Islet of Langerhans (tissue), 1 donor: ENCODE measurements at regions not wholly inside any gene's neighbourhood (a gene's known extent, or its start where the extent isn't known, plus 50 kb on each side); places are given as distances from the start of the nearest gene placed in this dataset.

Experiments
- FAIRE-seq: peaks from one replicate; lab custom pipeline; 2011; peaks lifted over from hg19 to GRCh38; lab: Jason Lieb, UNC

- no peak for FAIRE-seq
Observed at GRCh38 chr15:85311647-85312046, 68.8 kb upstream of the AKAP13 start.

- FAIRE-seq, result no peak
Observed at GRCh38 chr15:85312486-85312885, 67.9 kb upstream of the AKAP13 start.

DNA sequence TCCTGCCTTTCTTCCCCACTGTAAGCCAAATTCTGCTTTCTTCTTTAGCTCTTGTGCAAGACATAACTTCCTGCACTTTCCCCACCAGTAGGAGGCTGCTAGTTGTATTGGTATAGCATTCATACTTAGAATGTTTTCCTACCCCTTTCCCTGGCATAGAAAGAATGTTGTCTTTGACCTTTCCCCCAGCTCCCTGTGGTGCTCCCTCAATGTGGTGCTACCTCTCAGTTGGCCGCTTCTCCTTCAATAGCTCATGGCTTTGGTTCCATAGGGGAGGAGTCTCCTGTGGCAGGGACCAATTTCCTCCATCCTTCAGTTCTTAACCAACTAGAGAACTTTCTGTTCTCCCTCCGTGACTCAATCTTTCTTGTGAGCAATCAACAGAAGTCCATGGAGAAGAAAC, 67.5 kb upstream of the AKAP13 start:
- no peak for FAIRE-seq

DNA sequence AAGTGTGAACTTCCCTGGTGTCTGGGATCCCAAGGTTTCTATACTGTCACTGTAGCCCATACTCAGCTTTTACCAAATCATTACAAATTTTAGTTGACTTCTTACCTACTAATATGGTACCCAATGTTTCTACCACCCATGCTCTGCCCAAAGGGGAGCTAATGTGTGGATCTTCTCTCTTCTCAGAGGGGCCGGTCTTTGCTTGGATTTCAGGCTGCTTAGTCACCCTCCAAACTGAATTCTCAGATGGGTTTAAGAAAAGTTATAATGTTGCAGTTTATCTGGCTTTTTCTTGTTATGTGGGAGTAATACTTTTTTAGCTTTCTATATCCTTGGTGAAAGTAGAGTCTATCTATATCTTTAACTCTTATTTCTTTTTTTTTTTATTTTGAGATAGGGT, 67.1 kb upstream of the AKAP13 start:
- FAIRE-seq, result no peak

GRCh38 chr15:85314146-85314545, 66.3 kb upstream of the AKAP13 start:
- no peak for FAIRE-seq

- no peak for FAIRE-seq
Observed at GRCh38 chr15:85314633-85315032, 65.8 kb upstream of the AKAP13 start.

- no peak for FAIRE-seq
Observed at GRCh38 chr15:85316244-85316934, 64.0 kb upstream of the AKAP13 start.

DNA sequence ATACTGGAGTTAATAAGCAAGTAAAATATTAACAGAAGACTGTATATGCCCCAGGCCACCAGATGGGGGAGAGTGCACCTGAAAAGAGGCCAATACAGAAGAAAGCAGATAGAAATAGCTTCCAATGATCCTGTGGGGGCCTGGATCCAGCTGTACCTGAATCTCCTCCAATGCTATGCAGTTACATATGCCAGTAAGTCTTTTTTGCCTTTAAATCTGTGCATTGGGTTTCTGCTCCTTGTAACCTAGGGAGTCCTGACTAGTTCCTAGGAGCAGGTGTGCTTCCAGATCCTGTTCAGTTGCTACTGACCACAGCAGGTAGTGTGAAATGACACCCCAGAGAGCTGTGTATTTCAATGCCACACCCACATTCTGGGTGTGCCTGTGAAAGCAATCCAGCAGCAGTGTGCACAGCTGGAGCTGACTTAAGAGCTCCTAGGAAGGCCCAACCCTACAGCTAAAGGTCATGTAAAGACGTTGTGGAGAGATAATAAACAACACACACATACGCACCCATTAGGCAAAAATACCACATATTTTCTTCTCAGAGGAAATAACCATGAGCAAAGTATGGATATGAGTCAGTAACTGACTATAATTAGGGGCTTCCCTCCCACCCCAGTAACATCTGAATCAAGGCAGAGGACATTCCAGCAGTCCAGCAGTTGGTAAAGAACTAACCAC, 62.2 kb upstream of the AKAP13 start:
- FAIRE-seq, result no peak

- no peak for FAIRE-seq
Observed at GRCh38 chr15:85318732-85319076, 61.7 kb upstream of the AKAP13 start.

DNA sequence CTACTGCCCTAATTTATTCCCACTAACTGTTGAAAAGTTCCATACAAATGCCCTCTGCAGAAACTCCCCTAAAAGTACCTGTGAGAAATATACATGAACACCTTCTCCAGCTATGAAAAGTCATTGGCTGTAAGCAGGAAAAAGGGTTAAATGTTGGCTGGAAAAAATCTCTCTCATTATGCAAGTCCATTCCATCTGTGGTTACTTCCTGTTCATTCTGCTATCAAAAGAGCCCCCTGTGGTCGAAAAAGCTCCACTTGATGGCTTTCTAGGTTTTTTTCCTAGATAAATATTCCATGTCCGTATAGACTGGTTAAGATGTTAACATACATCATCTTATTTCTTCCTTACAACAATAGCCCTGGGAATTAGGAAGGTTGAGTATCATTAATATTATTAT, 56.2 kb upstream of the AKAP13 start:
- FAIRE-seq, result no peak

- FAIRE-seq, result no peak
Observed at GRCh38 chr15:85325834-85326233, 54.6 kb upstream of the AKAP13 start.

DNA sequence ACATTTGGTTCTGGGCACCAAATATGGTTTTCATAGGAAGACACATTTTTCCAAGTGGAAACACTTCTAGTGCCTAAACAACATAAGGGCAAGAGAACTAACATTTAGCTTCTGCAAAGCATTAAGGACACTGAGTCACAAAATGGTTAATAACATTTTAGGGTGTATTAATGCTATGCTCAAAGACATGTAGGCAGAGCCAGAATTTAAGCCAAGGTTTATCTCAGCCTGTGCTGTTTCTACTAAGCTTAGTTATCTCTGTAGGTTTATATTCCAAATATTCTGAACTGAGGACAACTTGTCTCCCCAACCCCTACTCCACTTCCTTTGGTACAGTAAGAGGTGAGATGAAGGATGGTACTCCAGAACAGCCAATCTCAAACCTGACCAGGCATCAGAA, 54.1 kb upstream of the AKAP13 start:
- FAIRE-seq, result no peak

DNA sequence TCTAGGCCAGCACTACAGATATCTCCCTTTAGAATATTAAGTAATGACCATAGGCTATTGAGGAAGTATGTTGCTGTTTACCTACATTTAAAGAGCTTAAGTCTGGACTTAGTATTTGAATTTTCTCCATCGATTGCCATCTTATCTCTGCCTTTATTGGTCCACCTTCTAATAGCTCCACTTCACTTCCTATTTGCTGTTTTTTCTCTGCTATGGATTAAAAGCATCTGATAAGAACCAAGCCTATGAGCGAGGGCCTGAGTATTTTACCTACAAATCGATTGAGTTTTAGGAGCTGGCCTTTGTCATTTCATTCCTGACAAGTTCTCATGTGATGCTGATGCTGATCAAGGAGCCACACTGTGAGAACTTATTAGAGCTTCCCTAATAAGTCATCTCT, 52.6 kb upstream of the AKAP13 start:
- no peak for FAIRE-seq

DNA sequence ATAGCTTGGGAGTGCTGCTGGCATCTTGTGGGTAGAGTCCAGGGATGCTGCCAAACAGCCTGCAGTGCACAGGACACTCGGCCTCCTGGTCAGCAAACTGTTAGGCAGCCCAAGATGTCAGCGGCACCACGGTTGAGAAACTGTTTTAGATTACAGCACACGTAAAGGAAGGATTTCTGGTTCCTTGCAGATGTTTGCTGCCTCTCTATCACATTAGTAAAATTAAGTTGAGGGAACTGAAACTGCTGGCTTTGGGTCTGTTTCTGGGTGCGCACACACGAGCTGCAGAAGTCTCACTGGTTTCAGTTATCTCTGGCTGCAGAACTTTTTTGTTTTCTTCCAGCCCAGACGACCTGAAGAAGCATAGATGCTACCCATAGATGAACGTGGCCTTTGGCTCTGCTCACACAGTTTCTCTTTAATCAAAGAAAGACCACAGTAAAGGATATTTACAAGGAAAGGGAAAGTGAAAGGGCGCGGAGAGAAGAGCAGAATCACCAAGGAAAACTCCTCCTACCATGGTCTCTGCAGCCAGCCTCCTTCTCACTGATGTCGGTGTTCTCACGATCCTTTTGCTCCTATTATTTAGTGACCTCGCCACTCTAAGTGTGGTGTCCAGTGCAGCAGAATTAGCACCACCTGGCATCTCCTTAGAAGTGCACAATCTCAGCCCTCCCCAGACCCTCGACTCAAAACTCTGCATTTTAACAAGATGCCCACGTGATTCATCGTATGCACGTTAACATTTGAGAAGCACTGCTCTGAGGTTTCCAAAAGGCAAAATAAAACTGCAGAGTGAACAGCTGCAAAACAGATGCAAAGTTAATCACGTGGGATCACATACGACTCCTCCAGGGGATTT, 50.6 kb upstream of the AKAP13 start:
- FAIRE-seq, result no peak
